A673 (cell line): ENCODE measurements at regions not wholly inside any gene's neighbourhood (a gene's known extent, or its start where the extent isn't known, plus 50 kb on each side); places are given as distances from the start of the nearest gene placed in this dataset.
"Not testable (repeated sequence)": the region's sequence is repeated elsewhere in the genome, so short reads cannot be mapped to it uniquely, and the experiment has no call there.

Source experiments
- BruUV-seq: library from RNA; stranded (reverse); fragments of 400-500 nt; replicated peaks from 2 replicates; lab custom pipeline; 2021; lab: Mats Ljungman, UMichigan
- CTCF ChIA-PET: fragments of 300-600 bp; sonication (Branson Sonifier 250); formaldehyde crosslinking; loops from one replicate; lab custom pipeline; 2022; ENCODE audit warnings: antibody characterized with exemption; lab: Charles Lee
- POLR2A ChIA-PET: fragments of 300-600 bp; sonication (Branson Sonifier 250); formaldehyde crosslinking; loops from one replicate; lab custom pipeline; 2022; ENCODE audit warnings: antibody characterized with exemption; ENCODE audit not compliant: low non-redundant PET; lab: Charles Lee
- DNase-seq: peaks from one replicate; pipeline ENCODE4 v3.0.0-alpha.2; 2015; ENCODE audit warnings: low spot score
- H3K27ac ChIP-seq: fragments of 200-600 bp; sonication (generic); 2 replicates; pipeline ENCODE4 v1.5.1; 2016; ENCODE audit warnings: mixed run types, low read depth, mild to moderate bottlenecking, mixed read lengths, antibody characterized with exemption, low read length; ENCODE audit not compliant: poor library complexity, severe bottlenecking
- H3K27me3 ChIP-seq: fragments of 200-600 bp; sonication (generic); replicated peaks from 2 replicates; pipeline ENCODE4 v1.6.1; 2017; ENCODE audit warnings: mixed run types, low read depth, mild to moderate bottlenecking, mixed read lengths, antibody characterized with exemption, low read length; ENCODE audit not compliant: insufficient read depth, poor library complexity
- H3K36me3 ChIP-seq: fragments of 200-600 bp; sonication (generic); 2 replicates; pipeline ENCODE4 v1.6.1; 2016; ENCODE audit warnings: mixed run types, mild to moderate bottlenecking, mixed read lengths, antibody characterized with exemption, low read length; ENCODE audit not compliant: insufficient read depth, poor library complexity, severe bottlenecking
- H3K4me1 ChIP-seq: fragments of 200-600 bp; sonication (generic); 2 replicates; pipeline ENCODE4 v1.6.1; 2017; ENCODE audit warnings: mixed run types, mild to moderate bottlenecking, mixed read lengths, antibody characterized with exemption, low read length; ENCODE audit not compliant: insufficient read depth, poor library complexity, severe bottlenecking
- H3K4me3 ChIP-seq: fragments of 200-600 bp; sonication (generic); 2 replicates; pipeline ENCODE4 v1.5.1; 2016; ENCODE audit warnings: low read depth, mixed run types, mild to moderate bottlenecking, mixed read lengths, low read length; ENCODE audit not compliant: poor library complexity, severe bottlenecking
- H3K9me3 ChIP-seq: fragments of 200-600 bp; sonication (generic); 2 replicates; pipeline ENCODE4 v1.6.1; 2016; ENCODE audit warnings: mixed run types, low read depth, mild to moderate bottlenecking, mixed read lengths, antibody characterized with exemption, low read length; ENCODE audit not compliant: poor library complexity, severe bottlenecking
- CTCF ChIP-seq: fragments of 300-800, 200-600 bp; sonication (generic); conservative IDR thresholded peaks from 2 replicates; pipeline ENCODE4 v1.5.1; 2017; ENCODE audit warnings: low read depth, mild to moderate bottlenecking, antibody characterized with exemption, low read length, moderate library complexity, mixed read lengths
- EZH2 ChIP-seq: fragments of 200-600 bp; sonication (generic); IDR thresholded peaks from 2 replicates; pipeline ENCODE4 v1.6.1; 2017; ENCODE audit warnings: borderline replicate concordance, low read depth, mild to moderate bottlenecking, mixed read lengths, antibody characterized with exemption, low read length; ENCODE audit not compliant: poor library complexity, severe bottlenecking
- intact Hi-C: fragments of 100-400 bp; cut with micrococcal nuclease; formaldehyde crosslinking; loops from one replicate; pipeline ENCODE4 v1.10.0; 2022; ENCODE audit not compliant: unreplicated experiment

- no peak for DNase-seq
- no peaks in the 10 kb centered on the region for H3K36me3 ChIP-seq
- TF ChIP-seq CTCF (no peak), EZH2 (no peak)
- intact Hi-C loops, result no loop called here
- no peak overlapping the region for H3K27ac ChIP-seq
- H3K4me1 ChIP-seq, result no peaks in the 10 kb centered on the region
- H3K27me3 ChIP-seq, result no peaks in the 10 kb centered on the region
- POLR2A ChIA-PET, result no interaction called here
- CTCF ChIA-PET, result no interaction called here
- no TSS peak for BruUV-seq
- H3K9me3 ChIP-seq, result no peaks in the 10 kb centered on the region
- H3K4me3 ChIP-seq, result no peak overlapping the region
These were observed 58.6 kb upstream of the USP25 start for GRCh38 chr21:15671188-15671587.

- POLR2A ChIA-PET, BruUV-seq, H3K9me3 ChIP-seq, H3K4me3 ChIP-seq, H3K27ac ChIP-seq, CTCF ChIA-PET, H3K27me3 ChIP-seq, intact Hi-C loops, H3K36me3 ChIP-seq, H3K4me1 ChIP-seq, DNase-seq: not testable (repeated sequence)
These were observed 57.2 kb upstream of the USP25 start for GRCh38 chr21:15672578-15672977.

GRCh38 chr21:15676935-15677334 lies 52.8 kb upstream of the USP25 start:
- H3K9me3 ChIP-seq, result no peaks in the 10 kb centered on the region
- TF ChIP-seq CTCF (no peak), EZH2 (no peak)
- no peak for DNase-seq
- POLR2A ChIA-PET, result no interaction called here
- H3K27me3 ChIP-seq, result no peaks in the 10 kb centered on the region
- no peak overlapping the region for H3K4me3 ChIP-seq
- H3K27ac ChIP-seq, result no peak overlapping the region
- no TSS peak for BruUV-seq
- peaks cover 3% of the 10 kb centered on the region for H3K4me1 ChIP-seq
- CTCF ChIA-PET, result no interaction called here
- H3K36me3 ChIP-seq, result no peaks in the 10 kb centered on the region
- intact Hi-C loops, result no loop called here

DNA sequence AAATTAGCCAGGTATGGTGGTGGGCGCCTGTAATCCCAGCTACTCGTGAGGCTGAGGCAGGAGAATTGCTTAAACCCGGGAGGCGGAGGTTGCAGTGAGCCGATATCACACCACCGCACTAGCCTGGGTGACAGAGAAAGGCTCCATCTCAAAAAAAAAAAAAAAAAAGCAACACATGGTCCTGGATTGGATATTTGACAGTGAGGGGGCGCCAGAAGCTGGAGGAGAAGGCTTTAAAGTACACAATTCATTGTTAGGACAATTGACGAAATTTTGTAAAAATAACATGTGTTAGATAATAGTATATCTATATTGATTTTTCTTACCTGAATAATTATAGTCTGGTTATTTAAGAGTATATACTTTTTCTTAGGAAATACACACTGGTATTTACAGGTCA lies 50.2 kb upstream of the USP25 start:
- POLR2A ChIA-PET, result interaction anchor here (0.6 kb wide), 1 partner anchor 30 kb away, joined by 3 read pairs; no protein-coding TSS in a partner anchor
- Histone ChIP-seq H3K36me3 (no peaks in the 10 kb centered on the region), H3K27ac (no peak overlapping the region), H3K4me3 (no peak overlapping the region), H3K4me1 (peaks cover 12% of the 10 kb centered on the region), H3K27me3 (no peaks in the 10 kb centered on the region), H3K9me3 (no peaks in the 10 kb centered on the region)
- CTCF ChIA-PET, result interaction anchor here (0.6 kb wide), 1 partner anchor 102 kb away, joined by 3 read pairs; no protein-coding TSS in a partner anchor
- peak; percentile 12 for DNase-seq
- BruUV-seq, result no TSS peak
- TF ChIP-seq CTCF (peak; percentile 41), EZH2 (no peak)
- intact Hi-C loops, result no loop called here
